ENCODE measurements at regions not wholly inside any gene's neighbourhood (a gene's known extent, or its start where the extent isn't known, plus 50 kb on each side); places are given as distances from the start of the nearest gene placed in this dataset.

DNA sequence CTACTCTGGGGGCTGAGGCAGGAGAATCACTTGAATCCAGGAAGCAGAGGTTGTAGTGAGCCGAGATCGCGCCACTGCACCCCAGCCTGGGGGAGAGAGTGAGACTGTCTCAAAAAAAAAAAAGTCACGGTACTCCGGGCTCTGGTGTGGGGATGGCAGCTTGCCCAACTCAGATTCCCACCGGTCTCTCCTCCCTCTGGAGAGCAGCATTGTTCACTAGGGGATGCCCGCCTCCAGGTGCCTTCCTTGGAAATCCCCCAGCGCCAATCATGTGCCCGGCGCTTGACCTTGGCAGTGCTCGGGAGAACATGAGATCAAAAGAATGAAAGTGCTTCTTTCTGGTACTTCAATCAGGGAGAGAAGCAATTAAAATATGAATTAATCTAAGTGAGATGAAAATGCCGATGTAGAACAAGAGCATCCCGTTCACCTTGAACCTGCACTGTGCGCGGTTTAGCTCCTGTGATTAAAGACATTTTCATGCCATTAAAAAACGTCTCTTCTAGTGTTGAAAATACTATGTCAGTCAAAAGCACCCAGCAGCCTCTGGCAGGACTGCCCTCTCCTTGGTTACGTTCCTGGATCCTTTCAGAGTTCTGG lies 1127.3 kb upstream of the AUTS2 start:
- 50% methylated on average over 17 of the region's 17 CpGs for WGBS
- DNase-seq (ENCODE audit: extremely low spot score), result no peak
- intact Hi-C loops (cut with DNase I), result no loop called here

DNA sequence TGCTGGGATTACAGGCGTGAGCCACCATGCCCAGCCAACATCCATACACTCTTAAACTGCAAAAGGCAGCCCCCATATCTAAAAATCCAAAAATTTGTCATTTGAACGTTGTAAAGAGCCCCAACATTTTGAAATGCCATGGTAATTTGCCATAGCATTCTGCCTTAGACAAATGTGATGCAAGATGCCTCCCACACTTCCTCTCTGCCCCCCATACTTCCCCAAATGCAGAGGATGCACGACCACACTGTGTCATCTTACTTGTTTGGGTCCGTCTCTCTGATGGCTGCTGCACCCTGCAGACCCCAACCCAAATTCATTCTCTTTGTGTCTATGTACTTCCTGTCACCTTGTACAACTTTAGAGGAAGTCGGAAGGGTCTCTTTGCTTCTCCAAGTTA lies 1125.6 kb upstream of the AUTS2 start:
- 75% methylated on average over 5 of the region's 5 CpGs for WGBS
- TF ChIP-seq POLR2A (IDR thresholded peaks at IDR 0.05; ENCODE audit: low read depth), result no peak
- no peak for TF ChIP-seq EP300 (IDR thresholded peaks at IDR 0.05)
- TF ChIP-seq, protein P1, sequence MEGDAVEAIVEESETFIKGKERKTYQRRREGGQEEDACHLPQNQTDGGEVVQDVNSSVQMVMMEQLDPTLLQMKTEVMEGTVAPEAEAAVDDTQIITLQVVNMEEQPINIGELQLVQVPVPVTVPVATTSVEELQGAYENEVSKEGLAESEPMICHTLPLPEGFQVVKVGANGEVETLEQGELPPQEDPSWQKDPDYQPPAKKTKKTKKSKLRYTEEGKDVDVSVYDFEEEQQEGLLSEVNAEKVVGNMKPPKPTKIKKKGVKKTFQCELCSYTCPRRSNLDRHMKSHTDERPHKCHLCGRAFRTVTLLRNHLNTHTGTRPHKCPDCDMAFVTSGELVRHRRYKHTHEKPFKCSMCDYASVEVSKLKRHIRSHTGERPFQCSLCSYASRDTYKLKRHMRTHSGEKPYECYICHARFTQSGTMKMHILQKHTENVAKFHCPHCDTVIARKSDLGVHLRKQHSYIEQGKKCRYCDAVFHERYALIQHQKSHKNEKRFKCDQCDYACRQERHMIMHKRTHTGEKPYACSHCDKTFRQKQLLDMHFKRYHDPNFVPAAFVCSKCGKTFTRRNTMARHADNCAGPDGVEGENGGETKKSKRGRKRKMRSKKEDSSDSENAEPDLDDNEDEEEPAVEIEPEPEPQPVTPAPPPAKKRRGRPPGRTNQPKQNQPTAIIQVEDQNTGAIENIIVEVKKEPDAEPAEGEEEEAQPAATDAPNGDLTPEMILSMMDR (IDR thresholded peaks at IDR 0.05), result no peak
- TF ChIP-seq POLR2AphosphoS5 (IDR thresholded peaks at IDR 0.05), result no peak
- intact Hi-C loops (cut with DNase I), result no loop called here

More for the DNA sequence above, 1127.3 kb upstream of the AUTS2 start:
- H3K4me3 ChIP-seq, result no peak overlapping the region
- no peaks in the 10 kb centered on the region for H3K36me3 ChIP-seq
- no peak for TF ChIP-seq POLR2AphosphoS5 (IDR thresholded peaks at IDR 0.05)
- TF ChIP-seq POLR2A (IDR thresholded peaks at IDR 0.05; ENCODE audit: low read depth), result no peak
- TF ChIP-seq EP300 (IDR thresholded peaks at IDR 0.05), result no peak
- TF ChIP-seq, protein P1 (IDR thresholded peaks at IDR 0.05), result no peak
- no peaks in the 10 kb centered on the region for H3K9me3 ChIP-seq
- H3K27me3 ChIP-seq, result no peaks in the 10 kb centered on the region
- peaks cover 0 to 6% (median 0%) of the 10 kb centered on the region in 4 donors for H3K4me1 ChIP-seq
- H3K27ac ChIP-seq (replicated peaks in 1 of 4), result no peak overlapping the region

DNA sequence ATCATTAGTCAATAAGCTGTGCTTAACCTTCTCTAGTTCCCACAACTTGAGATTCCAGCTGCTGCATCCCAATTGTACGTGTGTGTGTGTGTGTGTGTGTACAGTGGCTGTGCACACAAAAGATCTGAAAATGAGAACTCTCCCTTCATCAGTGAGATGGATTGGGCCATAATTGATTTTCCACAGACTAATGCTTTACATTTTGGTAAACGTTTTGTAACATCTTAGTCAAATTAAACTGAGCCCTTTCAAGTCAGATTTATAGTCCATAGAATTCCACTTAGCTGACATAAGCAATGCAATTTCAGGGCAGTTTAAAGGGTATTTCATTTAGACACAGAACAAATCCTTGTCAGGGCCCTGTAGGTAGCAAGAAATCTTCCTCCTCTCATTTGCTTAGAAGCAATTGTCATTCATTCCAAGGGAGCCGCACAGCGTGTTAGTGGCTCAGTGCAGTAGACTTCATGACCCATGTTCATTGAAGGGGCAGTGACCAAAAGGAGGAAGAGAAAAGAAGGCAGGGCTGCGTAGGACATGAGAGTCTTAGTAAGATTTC lies 1123.5 kb upstream of the AUTS2 start:
- no peak for TF ChIP-seq POLR2AphosphoS5 (IDR thresholded peaks at IDR 0.05)
- TF ChIP-seq POLR2A (IDR thresholded peaks at IDR 0.05; ENCODE audit: low read depth), result no peak
- TF ChIP-seq, protein P1 (IDR thresholded peaks at IDR 0.05), result no peak
- TF ChIP-seq EP300 (IDR thresholded peaks at IDR 0.05), result no peak
- no peak for DNase-seq (ENCODE audit: extremely low spot score)
- H3K4me3 ChIP-seq, result no peak overlapping the region
- WGBS, result 63% methylated on average over 5 of the region's 5 CpGs
- intact Hi-C loops (cut with DNase I), result no loop called here
- H3K4me1 ChIP-seq, result peaks cover 0 to 6% (median 0%) of the 10 kb centered on the region in 4 donors
- no peaks in the 10 kb centered on the region for H3K9me3 ChIP-seq
- H3K27me3 ChIP-seq, result no peaks in the 10 kb centered on the region
- no peak overlapping the region for H3K27ac ChIP-seq (replicated peaks in 1 of 4)
- H3K36me3 ChIP-seq, result no peaks in the 10 kb centered on the region

More for the DNA sequence above, 1125.6 kb upstream of the AUTS2 start:
- Histone ChIP-seq H3K36me3 (no peaks in the 10 kb centered on the region), H3K27ac (replicated peaks in 1 of 4) (no peak overlapping the region), H3K9me3 (no peaks in the 10 kb centered on the region), H3K4me1 (peaks cover 0 to 6% (median 0%) of the 10 kb centered on the region in 4 donors), H3K4me3 (no peak overlapping the region), H3K27me3 (no peaks in the 10 kb centered on the region)
- DNase-seq (ENCODE audit: extremely low spot score), result no peak

DNA sequence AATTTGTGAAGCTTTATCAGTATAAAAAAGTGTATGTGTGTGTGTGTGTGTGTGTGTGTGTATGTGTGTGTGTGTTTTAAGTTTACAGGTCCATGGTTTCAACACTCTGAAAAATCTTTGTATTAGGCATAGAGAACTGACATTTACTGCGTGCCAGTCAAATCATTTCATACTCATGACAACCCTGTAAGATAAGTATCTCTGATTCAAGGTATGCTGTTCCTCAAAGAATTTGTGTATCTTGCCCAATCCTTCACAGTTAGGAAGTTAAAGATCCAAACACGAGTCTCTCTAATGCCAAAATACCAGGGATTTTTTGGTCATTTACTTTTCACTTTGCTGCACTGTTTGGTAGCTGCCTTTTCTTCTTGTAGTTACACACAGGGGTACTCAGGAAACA lies 1121.3 kb upstream of the AUTS2 start:
- H3K27ac ChIP-seq (replicated peaks in 1 of 4), result no peak overlapping the region

DNA sequence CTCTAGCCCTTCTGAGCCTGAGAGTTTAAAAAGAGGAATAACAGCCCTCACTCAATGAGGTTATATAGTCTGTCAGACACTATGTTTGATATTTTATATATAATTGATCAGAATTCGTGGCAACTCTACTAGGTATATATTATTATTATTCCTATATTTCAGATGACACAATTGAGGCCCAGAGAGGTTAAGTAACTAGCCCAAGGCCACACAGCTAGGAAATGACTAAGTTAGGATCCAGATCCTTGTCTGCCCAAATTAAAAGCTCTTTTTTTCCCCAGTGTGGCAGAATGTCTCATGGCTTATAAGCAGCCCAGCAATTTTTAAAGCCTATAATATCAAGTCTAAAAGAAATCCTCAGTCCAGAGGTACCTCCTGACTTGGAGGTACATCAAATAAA lies 1119.9 kb upstream of the AUTS2 start:
- Histone ChIP-seq H3K4me1 (no peaks in the 10 kb centered on the region), H3K27ac (replicated peaks in 1 of 4) (no peak overlapping the region), H3K27me3 (no peaks in the 10 kb centered on the region), H3K4me3 (no peak overlapping the region), H3K36me3 (no peaks in the 10 kb centered on the region), H3K9me3 (no peaks in the 10 kb centered on the region)
- WGBS, result 71% methylated on average over 1 of the region's 1 CpG
- intact Hi-C loops (cut with DNase I), result no loop called here
- no peak for DNase-seq (ENCODE audit: extremely low spot score)
- TF ChIP-seq POLR2AphosphoS5 (IDR thresholded peaks at IDR 0.05), result no peak
- TF ChIP-seq POLR2A (IDR thresholded peaks at IDR 0.05; ENCODE audit: low read depth), result no peak
- TF ChIP-seq EP300 (IDR thresholded peaks at IDR 0.05), result no peak
- TF ChIP-seq, protein P1 (IDR thresholded peaks at IDR 0.05), result no peak

More for the DNA sequence above, 1121.3 kb upstream of the AUTS2 start:
- Histone ChIP-seq H3K4me1 (no peaks in the 10 kb centered on the region), H3K27me3 (no peaks in the 10 kb centered on the region), H3K36me3 (no peaks in the 10 kb centered on the region), H3K4me3 (no peak overlapping the region), H3K9me3 (no peaks in the 10 kb centered on the region)
- no peak for TF ChIP-seq POLR2A (IDR thresholded peaks at IDR 0.05; ENCODE audit: low read depth)
- TF ChIP-seq EP300 (IDR thresholded peaks at IDR 0.05), result no peak
- TF ChIP-seq POLR2AphosphoS5 (IDR thresholded peaks at IDR 0.05), result no peak
- intact Hi-C loops (cut with DNase I), result no loop called here
- no peak for DNase-seq (ENCODE audit: extremely low spot score)
- 81% methylated on average over 2 of the region's 2 CpGs for WGBS

All from esophagus muscularis mucosa (tissue), 4 donors.